Fibroblast of lung (primary cell): ENCODE measurements at regions not wholly inside any gene's neighbourhood (a gene's known extent, or its start where the extent isn't known, plus 50 kb on each side); places are given as distances from the start of the nearest gene placed in this dataset.

Experiments used
- DNase-seq, 2 donors: peaks; one replicate each; pipeline versions ENCODE4 v3.0.0 to v3.0.0-alpha.2; 2010; ENCODE audit warnings: low read depth in 2 of 2
- H2AFZ ChIP-seq: 2 replicates; pipeline ENCODE4 v1.5.1; 2012; ENCODE audit warnings: low read length, control low read depth, inconsistent platforms
- H3K27ac ChIP-seq: 2 replicates; pipeline ENCODE4 v1.5.1; 2011; ENCODE audit warnings: low read length, control low read depth; ENCODE audit not compliant: insufficient read depth
- H3K27me3 ChIP-seq: 2 replicates; pipeline ENCODE4 v1.5.1; 2011; ENCODE audit warnings: mild to moderate bottlenecking, low read length; ENCODE audit not compliant: control insufficient read depth, insufficient read depth
- H3K36me3 ChIP-seq: 2 replicates; pipeline ENCODE4 v1.5.1; 2011; ENCODE audit warnings: low read length; ENCODE audit not compliant: control insufficient read depth, insufficient read depth
- H3K4me1 ChIP-seq: 2 replicates; pipeline ENCODE4 v1.5.1; 2011; ENCODE audit warnings: low read length; ENCODE audit not compliant: control insufficient read depth, insufficient read depth; ENCODE audit errors: extremely low read depth
- H3K4me2 ChIP-seq: 2 replicates; pipeline ENCODE4 v1.5.1; 2011; ENCODE audit warnings: low read length, control low read depth; ENCODE audit not compliant: insufficient read depth; ENCODE audit errors: extremely low read depth
- H3K4me3 ChIP-seq, 4 experiments: fragments of 200-600 bp in 1 of 4; sonication (generic) in 1 of 4; replicated peaks in 1 of 4; 2 replicates each; pipeline ENCODE4 v1.5.1; 2011 to 2016; ENCODE audit warnings: low read length in 4 of 4, low read depth in 3 of 4, mild to moderate bottlenecking in 3 of 4, control low read depth in 2 of 4, inconsistent platforms in 1 of 4, mixed read lengths in 1 of 4; ENCODE audit not compliant: insufficient read depth in 1 of 4; ENCODE audit errors: control extremely low read depth in 1 of 4
- H3K79me2 ChIP-seq: 2 replicates; pipeline ENCODE4 v1.5.1; 2012; ENCODE audit warnings: mild to moderate bottlenecking, low read length, inconsistent platforms; ENCODE audit not compliant: control insufficient read depth, insufficient read depth
- H3K9ac ChIP-seq: 2 replicates; pipeline ENCODE4 v1.5.1; 2011; ENCODE audit warnings: mild to moderate bottlenecking, low read length, control low read depth; ENCODE audit not compliant: insufficient read depth
- H3K9me3 ChIP-seq: 2 replicates; pipeline ENCODE4 v1.5.1; 2012; ENCODE audit warnings: low read depth, low read length; ENCODE audit not compliant: control insufficient read depth, insufficient read depth
- H4K20me1 ChIP-seq: 2 replicates; pipeline ENCODE4 v1.5.1; 2011; ENCODE audit warnings: low read length; ENCODE audit not compliant: control insufficient read depth, insufficient read depth; ENCODE audit errors: extremely low read depth
- CTCF ChIP-seq, 2 donors: IDR thresholded peaks in 1 of 2; conservative IDR thresholded peaks in 1 of 2; 1 replicate in 1 of 2; 2 replicates in 1 of 2; pipeline ENCODE4 v1.5.1; 2011 to 2012; ENCODE audit warnings: low read length in 2 of 2, control low read depth in 1 of 2, inconsistent platforms in 1 of 2, low read depth in 1 of 2, mild to moderate bottlenecking in 1 of 2
- EZH2 ChIP-seq: IDR thresholded peaks from 2 replicates; pipeline ENCODE4 v1.5.1; 2012; ENCODE audit warnings: low read length, control low read depth, mild to moderate bottlenecking; ENCODE audit errors: missing control alignments

GRCh38 chr6:131424475-131424874 is 148.6 kb upstream of the ARG1 start:
- no peak overlapping the region for H3K9ac ChIP-seq

GRCh38 chr6:131427434-131428058 is 145.5 kb upstream of the ARG1 start:
- no peak for DNase-seq
- TF ChIP-seq CTCF (conservative IDR thresholded peaks at IDR 0.05 in 1 of 2, IDR thresholded peaks at IDR 0.05 in 1 of 2; ENCODE audit: low read depth in 1 of 2, low read length in 2 of 2) (no peak), EZH2 (no peak)
- no peak overlapping the region for H3K4me2 ChIP-seq
- no peak overlapping the region for H3K27ac ChIP-seq
- H4K20me1 ChIP-seq = no peaks in the 10 kb centered on the region
- no peak overlapping the region for H3K4me3 ChIP-seq
- no peaks in the 10 kb centered on the region for H3K9me3 ChIP-seq
- H3K4me1 ChIP-seq = no peaks in the 10 kb centered on the region
- H3K36me3 ChIP-seq = no peaks in the 10 kb centered on the region
- no peaks in the 10 kb centered on the region for H3K79me2 ChIP-seq
- H3K9ac ChIP-seq = no peak overlapping the region
- H3K27me3 ChIP-seq = peaks cover 3% of the 10 kb centered on the region
- no peak overlapping the region for H2AFZ ChIP-seq

More at GRCh38 chr6:131424475-131424874, 148.6 kb upstream of the ARG1 start:
- Histone ChIP-seq H2AFZ (no peak overlapping the region), H4K20me1 (no peaks in the 10 kb centered on the region), H3K4me1 (no peaks in the 10 kb centered on the region), H3K9me3 (no peaks in the 10 kb centered on the region), H3K27me3 (no peaks in the 10 kb centered on the region), H3K36me3 (no peaks in the 10 kb centered on the region), H3K4me2 (no peak overlapping the region), H3K79me2 (no peaks in the 10 kb centered on the region), H3K4me3 (no peak overlapping the region), H3K27ac (no peak overlapping the region)
- TF ChIP-seq CTCF (conservative IDR thresholded peaks at IDR 0.05 in 1 of 2, IDR thresholded peaks at IDR 0.05 in 1 of 2; ENCODE audit: low read depth in 1 of 2, low read length in 2 of 2) (no peak), EZH2 (no peak)
- no peak for DNase-seq

GRCh38 chr6:131430531-131430930 is 142.5 kb upstream of the ARG1 start:
- no peak overlapping the region for H3K27ac ChIP-seq
- H3K4me3 ChIP-seq = no peak overlapping the region
- H3K79me2 ChIP-seq = no peaks in the 10 kb centered on the region
- H3K9ac ChIP-seq = no peak overlapping the region
- DNase-seq = no peak
- H3K27me3 ChIP-seq = peaks cover 6% of the 10 kb centered on the region
- TF ChIP-seq EZH2 (no peak), CTCF (conservative IDR thresholded peaks at IDR 0.05 in 1 of 2, IDR thresholded peaks at IDR 0.05 in 1 of 2; ENCODE audit: low read depth in 1 of 2, low read length in 2 of 2) (no peak)
- H4K20me1 ChIP-seq = no peaks in the 10 kb centered on the region
- no peaks in the 10 kb centered on the region for H3K36me3 ChIP-seq
- no peak overlapping the region for H2AFZ ChIP-seq
- H3K4me2 ChIP-seq = no peak overlapping the region
- no peaks in the 10 kb centered on the region for H3K4me1 ChIP-seq
- no peaks in the 10 kb centered on the region for H3K9me3 ChIP-seq
